HG03378 (cell line): ENCODE measurements at regions not wholly inside any gene's neighbourhood (a gene's known extent, or its start where the extent isn't known, plus 50 kb on each side); places are given as distances from the start of the nearest gene placed in this dataset.
"Not testable (repeated sequence)": the region's sequence is repeated elsewhere in the genome, so short reads cannot be mapped to it uniquely, and the experiment has no call there.

Experiments used
- ATAC-seq: cut with Tn5 transposase; IDR thresholded peaks from one replicate; pipeline ENCODE4 v1.9.1; 2021; ENCODE audit warnings: mild to moderate bottlenecking, moderate library complexity; ENCODE audit not compliant: unreplicated experiment

- no peak for ATAC-seq
Measured at GRCh38 chr3:103410231-103410630, 975.4 kb downstream of the ZPLD1 start.

GRCh38 chr3:103421460-103421859 is 986.6 kb downstream of the ZPLD1 start:
- ATAC-seq, result no peak

GRCh38 chr3:103437883-103438282 is 1003.1 kb downstream of the ZPLD1 start:
- no peak for ATAC-seq

- ATAC-seq, result peak; percentile 93
Measured at GRCh38 chr3:103440539-103441203, 1005.9 kb downstream of the ZPLD1 start.

GRCh38 chr3:103446953-103447629 is 1012.3 kb downstream of the ZPLD1 start:
- ATAC-seq, result no peak

DNA sequence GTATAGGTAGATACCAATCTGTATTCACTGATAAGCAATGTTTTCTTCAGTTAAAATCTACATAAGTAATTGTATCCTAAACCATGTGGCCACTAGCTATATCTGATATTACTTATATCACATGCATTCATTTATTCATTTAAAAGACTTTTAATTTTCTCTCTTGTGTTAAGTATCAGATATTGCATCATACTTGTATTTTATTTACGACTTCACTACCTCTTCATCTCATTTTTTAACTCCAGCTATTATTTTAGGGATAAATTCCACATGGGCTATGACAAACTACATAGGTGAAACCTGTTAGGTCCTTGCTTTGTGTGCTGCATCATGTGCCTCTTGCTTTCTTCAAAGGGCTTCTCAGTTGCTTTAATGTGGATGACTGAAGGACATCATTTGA is 1018.3 kb downstream of the ZPLD1 start:
- ATAC-seq, result no peak

DNA sequence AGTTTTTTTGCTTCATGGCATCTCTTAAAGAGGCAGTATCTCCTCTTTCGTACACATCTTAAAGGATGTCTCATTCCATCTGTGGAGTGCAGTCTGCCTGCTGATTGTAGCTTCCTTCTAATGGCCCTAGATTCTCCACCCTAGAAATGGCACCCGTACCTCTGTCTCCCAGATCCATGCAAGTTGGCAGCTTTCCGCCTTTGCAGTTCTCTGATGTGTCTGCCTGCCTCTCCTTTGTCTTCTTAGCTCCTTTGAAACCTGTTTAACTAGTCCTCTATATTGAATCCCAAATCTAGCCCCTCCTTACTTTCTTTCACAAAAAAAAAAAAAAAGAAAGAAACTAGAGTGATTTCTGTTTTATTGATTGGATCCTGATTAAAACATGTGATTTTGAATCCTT is 1025.0 kb downstream of the ZPLD1 start:
- no peak for ATAC-seq

- ATAC-seq, result no peak
Measured at GRCh38 chr3:103470498-103470897, 1035.7 kb downstream of the ZPLD1 start.

DNA sequence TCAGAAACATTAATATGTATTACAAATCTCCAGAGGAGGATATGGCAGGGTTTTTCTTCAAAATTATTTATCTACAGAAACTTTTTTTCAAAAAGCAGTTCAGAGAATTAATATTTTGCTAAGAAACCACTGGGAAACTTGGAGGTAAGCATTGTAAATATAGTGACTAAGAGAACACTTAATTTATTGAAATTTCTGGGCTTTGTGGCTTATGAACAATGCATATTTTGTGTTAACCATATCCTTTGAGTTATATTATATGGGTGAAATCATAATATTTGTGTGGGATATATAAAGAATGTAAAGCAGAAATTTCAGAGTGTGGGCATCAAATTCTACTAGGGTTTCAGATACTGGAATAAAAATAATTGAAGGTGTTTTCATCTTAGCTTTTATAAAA is 1059.2 kb downstream of the ZPLD1 start:
- ATAC-seq, result no peak

DNA sequence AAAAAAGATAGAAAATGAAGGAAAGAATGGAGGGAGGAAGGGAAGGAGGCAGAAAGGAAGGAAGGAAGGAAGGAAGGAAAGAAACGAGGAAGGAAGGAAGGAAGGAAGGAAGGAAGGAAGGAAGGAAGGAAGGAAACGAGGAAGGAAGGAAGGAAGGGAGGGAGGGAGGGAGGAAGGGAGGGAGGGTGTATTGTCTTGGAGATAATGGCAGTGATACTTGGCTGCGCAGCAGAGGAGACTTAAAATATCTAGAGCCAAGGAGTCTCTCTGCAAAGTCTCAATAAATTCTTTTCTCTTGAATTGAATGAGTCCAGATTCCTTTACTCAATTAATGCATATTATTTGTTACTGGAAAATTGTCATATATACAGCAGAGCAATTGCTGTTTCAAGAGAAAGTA is 1059.7 kb downstream of the ZPLD1 start:
- no peak for ATAC-seq

DNA sequence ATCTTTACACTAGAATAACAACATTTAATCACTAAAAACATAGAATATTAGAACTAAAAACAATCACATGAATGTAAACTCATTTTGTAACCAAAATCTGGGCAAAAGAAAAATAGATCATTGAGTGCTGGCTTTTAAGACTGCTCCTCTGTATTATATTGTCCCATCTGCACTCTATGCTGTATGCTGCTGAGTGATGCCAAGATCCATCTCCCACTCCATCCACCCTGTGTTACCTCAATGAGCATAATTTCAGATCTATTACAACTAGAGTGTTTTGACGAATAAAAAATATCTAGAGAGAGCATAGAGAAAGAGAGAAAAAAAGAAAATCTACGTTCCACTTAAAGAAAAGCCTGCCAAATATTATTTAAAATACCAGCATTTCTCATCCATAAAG is 1060.4 kb downstream of the ZPLD1 start:
- no peak for ATAC-seq

DNA sequence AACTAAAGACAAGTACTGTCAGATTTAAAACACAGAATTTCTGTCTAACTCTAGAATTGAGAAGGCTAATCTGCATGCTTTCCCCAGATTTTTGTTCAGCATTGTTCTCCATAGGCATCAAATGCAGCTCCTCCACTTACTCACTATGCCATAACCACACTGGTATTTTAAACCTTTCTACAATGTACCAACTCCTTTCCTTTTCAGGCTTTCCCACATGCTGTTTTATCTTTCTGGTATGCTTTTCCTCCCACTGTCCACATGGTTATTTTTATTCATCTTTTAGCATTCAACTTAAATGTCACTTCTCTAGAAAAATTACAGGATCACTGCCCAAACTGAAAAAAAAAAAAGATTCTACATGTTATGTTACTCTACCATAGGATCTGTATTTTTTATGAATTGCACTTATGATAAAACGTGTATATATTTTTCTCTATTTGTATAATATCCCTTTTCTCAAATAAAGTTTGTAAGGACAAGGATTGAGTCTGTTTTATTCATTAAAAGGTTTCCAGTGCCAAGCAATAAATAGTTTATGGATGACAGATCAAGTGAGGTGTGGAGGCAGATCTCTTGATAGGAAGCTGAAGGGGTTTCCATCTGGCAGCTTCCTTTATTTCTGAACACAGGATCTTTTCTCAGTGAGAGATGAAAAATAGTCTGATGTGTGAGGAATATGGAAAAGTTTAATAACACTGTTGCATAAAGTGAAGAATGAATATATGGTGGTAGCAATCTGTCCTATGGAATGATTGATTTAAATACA is 1064.5 kb downstream of the ZPLD1 start:
- ATAC-seq, result no peak

GRCh38 chr3:103499967-103500366 is 1065.2 kb downstream of the ZPLD1 start:
- no peak for ATAC-seq

DNA sequence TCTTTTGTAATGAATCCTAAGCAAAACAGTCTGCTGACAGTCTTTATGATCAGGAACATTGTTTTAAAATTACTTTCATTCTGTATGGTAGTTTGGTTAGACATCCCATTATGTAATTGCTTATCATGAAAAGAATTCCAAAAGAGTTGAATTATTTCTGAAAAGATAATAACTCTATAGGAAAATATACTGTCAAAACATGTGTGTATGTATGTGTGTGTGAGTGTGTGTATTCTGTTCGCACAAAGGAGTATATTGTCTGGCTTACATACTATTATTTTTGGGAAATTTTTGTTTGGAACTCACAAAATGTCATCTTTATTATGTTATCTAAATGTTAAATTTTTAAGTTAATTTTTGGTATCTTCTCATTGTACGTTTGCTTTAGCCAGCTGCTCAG is 1075.9 kb downstream of the ZPLD1 start:
- no peak for ATAC-seq

DNA sequence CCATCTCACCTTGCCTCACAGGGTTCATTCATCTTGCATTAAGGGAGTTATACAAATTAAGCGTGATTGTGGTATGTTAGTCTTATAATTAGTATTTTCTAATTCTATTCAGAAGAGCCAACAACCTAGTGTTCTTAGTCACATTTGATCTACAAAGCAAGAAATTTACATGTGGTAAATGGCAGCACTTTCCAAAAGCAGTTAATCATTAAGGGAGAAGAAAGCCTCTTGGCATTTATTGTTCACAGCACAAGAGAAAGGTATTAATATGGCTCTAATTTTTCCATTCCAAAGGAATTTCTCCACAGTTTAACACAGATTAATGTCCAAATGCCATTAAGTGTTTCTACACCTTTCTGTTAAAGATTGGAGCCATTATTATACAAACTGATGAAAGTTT is 1077.1 kb downstream of the ZPLD1 start:
- no peak for ATAC-seq

GRCh38 chr3:103512595-103512994 is 1077.8 kb downstream of the ZPLD1 start:
- ATAC-seq, result no peak

DNA sequence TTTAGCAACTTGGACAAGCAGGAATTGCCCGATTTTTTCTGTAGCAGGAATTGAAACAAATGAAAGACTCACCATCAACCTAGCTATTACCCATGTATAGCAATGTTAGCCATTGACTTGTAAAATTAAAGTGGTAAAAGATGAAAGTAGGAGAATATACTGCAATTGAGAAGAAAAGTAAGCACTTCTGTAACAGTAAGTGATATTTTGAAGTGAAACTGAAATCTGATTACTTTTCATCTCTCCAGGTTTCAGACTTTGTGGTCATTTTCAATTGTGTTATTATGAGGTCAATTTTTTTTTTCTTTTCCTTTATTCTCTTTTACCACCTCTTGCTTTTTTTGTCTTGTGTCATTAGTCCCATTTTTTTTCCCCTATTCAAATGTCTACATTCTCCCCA is 1078.2 kb downstream of the ZPLD1 start:
- no peak for ATAC-seq

- ATAC-seq, result no peak
Measured at GRCh38 chr3:103515116-103515515, 1080.3 kb downstream of the ZPLD1 start.

- no peak for ATAC-seq
Measured at GRCh38 chr3:103516950-103517349, 1082.1 kb downstream of the ZPLD1 start.

DNA sequence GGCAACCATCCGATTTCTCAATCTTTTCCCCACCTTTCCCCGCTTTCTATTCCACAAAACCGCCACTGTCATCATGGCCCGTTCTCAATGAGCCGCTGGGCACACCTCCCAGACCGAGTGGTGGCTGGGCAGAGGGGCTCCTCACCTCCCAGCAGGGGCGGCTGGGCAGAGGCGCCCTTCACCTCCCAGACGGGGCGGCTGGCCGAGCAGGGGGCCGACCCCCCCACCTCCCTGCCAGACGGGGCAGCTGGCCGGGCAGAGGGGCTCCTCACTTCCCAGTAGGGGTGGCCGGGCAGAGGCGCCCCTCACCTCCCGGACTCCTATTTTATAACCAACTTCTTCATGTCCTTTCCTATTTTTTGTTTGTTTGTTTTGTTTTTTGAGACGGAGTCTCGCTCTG is 1096.5 kb downstream of the ZPLD1 start:
- not testable (repeated sequence) for ATAC-seq

DNA sequence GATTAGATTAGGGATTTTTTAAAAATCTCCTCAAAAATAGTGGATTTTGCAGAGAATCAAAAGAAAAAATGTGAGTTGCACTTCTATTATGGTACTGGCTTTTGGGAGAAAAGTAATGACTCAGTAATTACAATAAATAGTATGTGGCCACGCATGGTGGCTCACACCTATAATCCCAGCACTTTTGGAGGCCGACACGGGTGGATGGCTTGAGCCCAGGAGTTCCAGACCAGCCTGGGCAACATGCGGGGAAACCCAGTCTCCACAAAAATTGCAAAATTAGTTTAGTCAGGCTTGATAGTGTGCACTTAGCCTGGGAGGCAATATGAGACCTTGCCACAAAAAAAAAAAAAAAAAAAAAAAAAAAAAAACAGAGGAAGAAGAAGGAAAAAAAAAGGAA is 1098.2 kb downstream of the ZPLD1 start:
- ATAC-seq, result no peak

DNA sequence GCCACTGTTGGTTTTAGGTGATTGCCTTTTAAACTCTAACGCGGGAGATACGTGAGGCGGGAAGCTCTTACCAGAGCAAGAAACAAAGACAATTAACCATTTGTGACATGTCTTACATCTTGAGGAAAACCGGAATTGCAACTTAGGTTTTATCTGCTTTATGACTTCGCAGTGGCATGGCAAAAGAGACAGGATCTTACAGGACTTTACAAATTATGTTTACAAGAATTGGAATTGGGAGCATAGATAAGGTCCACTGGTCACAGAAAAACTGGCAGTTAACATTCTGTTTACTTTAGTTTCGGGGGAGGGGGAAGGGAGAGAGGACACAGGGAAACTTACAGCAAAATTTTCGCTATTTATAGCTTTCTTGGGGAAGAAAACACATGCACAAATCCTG is 1119.6 kb downstream of the ZPLD1 start:
- ATAC-seq, result no peak
